CD4-positive, alpha-beta T cell treated with Interleukin-4 for 1 hour (primary cell): ENCODE measurements at regions not wholly inside any gene's neighbourhood (a gene's known extent, or its start where the extent isn't known, plus 50 kb on each side); places are given as distances from the start of the nearest gene placed in this dataset.

Source experiments
- DNase-seq, 2 donors: peaks; one replicate each; pipeline ENCODE4 v3.0.0-alpha.2; 2020 to 2022

GRCh38 chr5:98470747-98471146, 302.7 kb upstream of the RGMB start:
- no peak for DNase-seq

GRCh38 chr5:98471458-98471857, 302.0 kb upstream of the RGMB start:
- DNase-seq: no peak

- no peak for DNase-seq
Observed at GRCh38 chr5:98474216-98474615, 299.2 kb upstream of the RGMB start.

- DNase-seq: no peak
Observed at GRCh38 chr5:98474782-98475181, 298.7 kb upstream of the RGMB start.

GRCh38 chr5:98482321-98483300, 290.9 kb upstream of the RGMB start:
- no peak for DNase-seq

GRCh38 chr5:98483301-98483685, 290.2 kb upstream of the RGMB start:
- DNase-seq: no peak

GRCh38 chr5:98489021-98489420, 284.4 kb upstream of the RGMB start:
- no peak for DNase-seq

GRCh38 chr5:98490348-98490747, 283.1 kb upstream of the RGMB start:
- no peak for DNase-seq

- DNase-seq: no peak
Observed at GRCh38 chr5:98492258-98492657, 281.2 kb upstream of the RGMB start.

- no peak for DNase-seq
Observed at GRCh38 chr5:98497418-98497817, 276.0 kb upstream of the RGMB start.

- no peak for DNase-seq
Observed at GRCh38 chr5:98498028-98498427, 275.4 kb upstream of the RGMB start.

GRCh38 chr5:98499892-98500291, 273.6 kb upstream of the RGMB start:
- DNase-seq: no peak

GRCh38 chr5:98500811-98501210, 272.7 kb upstream of the RGMB start:
- DNase-seq: no peak

GRCh38 chr5:98503616-98504015, 269.8 kb upstream of the RGMB start:
- DNase-seq: no peak

GRCh38 chr5:98504505-98504904, 269.0 kb upstream of the RGMB start:
- no peak for DNase-seq

- DNase-seq: no peak
Observed at GRCh38 chr5:98510143-98510985, 263.1 kb upstream of the RGMB start.

GRCh38 chr5:98513380-98513779, 260.1 kb upstream of the RGMB start:
- no peak for DNase-seq

GRCh38 chr5:98514215-98514614, 259.2 kb upstream of the RGMB start:
- no peak for DNase-seq

GRCh38 chr5:98516701-98517100, 256.8 kb upstream of the RGMB start:
- no peak for DNase-seq

- no peak for DNase-seq
Observed at GRCh38 chr5:98517560-98518366, 255.7 kb upstream of the RGMB start.

- DNase-seq: no peak
Observed at GRCh38 chr5:98518754-98519153, 254.7 kb upstream of the RGMB start.

GRCh38 chr5:98519571-98519970, 253.9 kb upstream of the RGMB start:
- no peak for DNase-seq

GRCh38 chr5:98521821-98522220, 251.6 kb upstream of the RGMB start:
- no peak for DNase-seq
